Caco-2 (cell line): ENCODE measurements at regions not wholly inside any gene's neighbourhood (a gene's known extent, or its start where the extent isn't known, plus 50 kb on each side); places are given as distances from the start of the nearest gene placed in this dataset.

ENCODE experiments used
- BruUV-seq: library from RNA; stranded (reverse); fragments of 400-500 nt; replicated peaks from 2 replicates; lab custom pipeline; 2021; lab: Mats Ljungman, UMichigan
- CTCF ChIA-PET: fragments of 300-600 bp; sonication (Branson Sonifier 250); formaldehyde crosslinking; loops from one replicate; lab custom pipeline; 2022; ENCODE audit warnings: antibody characterized with exemption; lab: Charles Lee
- POLR2A ChIA-PET: fragments of 300-600 bp; sonication (Branson Sonifier 250); formaldehyde crosslinking; loops from one replicate; lab custom pipeline; 2022; ENCODE audit warnings: antibody characterized with exemption; lab: Charles Lee
- DNase-seq, 2 experiments: peaks; one replicate each; pipeline versions ENCODE4 v3.0.0 to v3.0.0-alpha.2; 2020 to 2022
- H3K27me3 ChIP-seq: replicated peaks from 2 replicates; pipeline ENCODE4 v1.6.0; 2011; ENCODE audit warnings: low read length; ENCODE audit not compliant: control insufficient read depth, insufficient read depth
- H3K36me3 ChIP-seq: 2 replicates; pipeline ENCODE4 v1.5.1; 2011; ENCODE audit warnings: low read length; ENCODE audit not compliant: control insufficient read depth, insufficient read depth
- H3K4me1 ChIP-seq: fragments of 250-450 bp; sonication (Bioruptor Pico); 2 replicates; pipeline ENCODE4 v1.5.1; 2020; ENCODE audit warnings: mild to moderate bottlenecking
- H3K4me3 ChIP-seq: 2 replicates; pipeline ENCODE4 v1.5.1; 2011; ENCODE audit warnings: low read depth, mild to moderate bottlenecking, control low read depth, low read length
- H3K9me3 ChIP-seq: fragments of 250-450 bp; sonication (Bioruptor Pico); 2 replicates; pipeline ENCODE4 v1.5.1; 2020; ENCODE audit warnings: mild to moderate bottlenecking, moderate library complexity
- H3K27ac Mint-ChIP-seq: one replicate; pipeline ENCODE4 v1.8.0; 2022; ENCODE audit warnings: mixed read lengths; ENCODE audit not compliant: unreplicated experiment
- H3K27me3 Mint-ChIP-seq: one replicate; pipeline ENCODE4 v1.8.0; 2022; ENCODE audit warnings: mixed read lengths; ENCODE audit not compliant: insufficient read depth, unreplicated experiment
- H3K36me3 Mint-ChIP-seq: one replicate; pipeline ENCODE4 v1.8.0; 2022; ENCODE audit warnings: mild to moderate bottlenecking, mixed read lengths; ENCODE audit not compliant: insufficient read depth, unreplicated experiment
- H3K4me1 Mint-ChIP-seq: one replicate; pipeline ENCODE4 v1.8.0; 2022; ENCODE audit warnings: low read depth, mixed read lengths; ENCODE audit not compliant: unreplicated experiment
- H3K4me3 Mint-ChIP-seq: one replicate; pipeline ENCODE4 v1.8.0; 2022; ENCODE audit warnings: mild to moderate bottlenecking, moderate library complexity, mixed read lengths; ENCODE audit not compliant: unreplicated experiment
- H3K9me3 Mint-ChIP-seq: one replicate; pipeline ENCODE4 v1.8.0; 2022; ENCODE audit warnings: mixed read lengths; ENCODE audit not compliant: unreplicated experiment
- CTCF ChIP-seq, 2 experiments: fragments of 200-600 bp in 1 of 2; IDR thresholded peaks; 1 replicate in 1 of 2; 2 replicates in 1 of 2; pipeline versions ENCODE4 v1.5.1 to v1.8.0; 2011 to 2022; ENCODE audit warnings: antibody characterized with exemption in 1 of 2, control low read depth in 1 of 2, inconsistent platforms in 1 of 2, low read depth in 1 of 2, low read length in 1 of 2, mild to moderate bottlenecking in 1 of 2, moderate library complexity in 1 of 2; ENCODE audit not compliant: insufficient read depth in 1 of 2, severe bottlenecking in 1 of 2, unreplicated experiment in 1 of 2
- intact Hi-C: fragments of 100-400 bp; cut with micrococcal nuclease; formaldehyde crosslinking; loops from one replicate; pipeline ENCODE4 v1.10.0; 2022; ENCODE audit not compliant: unreplicated experiment

DNA sequence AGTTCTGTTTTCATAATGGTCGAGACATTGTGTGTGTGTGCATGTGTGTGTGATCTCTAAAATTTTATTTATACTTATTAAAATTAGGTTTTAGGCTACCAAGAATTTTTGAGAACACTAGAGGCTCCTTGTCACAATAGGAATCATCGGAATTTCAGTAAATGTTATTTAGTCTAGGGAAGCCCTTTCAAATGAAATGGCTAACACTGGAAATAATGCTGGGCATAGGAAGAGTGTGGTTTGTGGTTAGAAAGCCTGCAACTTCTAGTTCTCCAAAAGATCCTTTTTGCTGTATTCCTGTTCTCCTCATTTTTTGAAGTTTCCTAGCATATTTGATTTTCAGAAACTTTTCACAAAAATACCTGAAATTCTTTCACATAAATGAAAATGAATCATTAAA, 92.5 kb upstream of the MBNL1 start:
- TF ChIP-seq CTCF (IDR thresholded peaks at IDR 0.05; ENCODE audit: insufficient read depth in 1 of 2, low read depth in 1 of 2, low read length in 1 of 2, severe bottlenecking in 1 of 2, unreplicated experiment in 1 of 2): no peak
- no peaks in the 10 kb centered on the region for H3K36me3 Mint-ChIP-seq
- no peaks in the 10 kb centered on the region for H3K4me1 Mint-ChIP-seq
- DNase-seq: no peak
- H3K27ac Mint-ChIP-seq: no peak overlapping the region
- intact Hi-C loops: no loop called here
- POLR2A ChIA-PET: no interaction called here
- no peaks in the 10 kb centered on the region for H3K27me3 Mint-ChIP-seq
- H3K9me3 Mint-ChIP-seq: no peaks in the 10 kb centered on the region
- no peak overlapping the region for H3K4me3 Mint-ChIP-seq
- Histone ChIP-seq H3K36me3 (no peaks in the 10 kb centered on the region), H3K4me1 (no peaks in the 10 kb centered on the region), H3K4me3 (no peak overlapping the region), H3K27me3 (no peaks in the 10 kb centered on the region), H3K9me3 (no peaks in the 10 kb centered on the region)
- CTCF ChIA-PET: no interaction called here
- BruUV-seq: no TSS peak

DNA sequence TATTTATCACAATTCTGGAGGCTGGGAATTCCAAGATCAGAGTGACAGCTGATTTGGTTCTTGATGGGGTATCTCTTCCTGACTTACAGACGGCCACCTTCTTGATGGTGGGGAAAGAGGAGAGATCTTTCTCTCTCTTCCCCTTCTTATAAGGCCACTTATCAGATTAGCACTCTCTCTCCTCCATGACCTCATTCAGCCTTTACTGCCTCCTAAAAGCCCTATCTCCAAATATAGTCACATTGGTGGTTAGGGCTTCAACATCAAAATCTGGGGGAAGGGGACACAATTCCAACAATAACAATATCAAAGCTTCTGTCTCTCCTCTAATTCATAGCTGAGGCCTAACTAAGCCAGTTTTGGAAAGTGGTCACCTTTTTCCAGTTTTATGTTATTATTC, 91.7 kb upstream of the MBNL1 start:
- ChIA-PET CTCF (no interaction called here), POLR2A (no interaction called here)
- H3K36me3 Mint-ChIP-seq: no peaks in the 10 kb centered on the region
- intact Hi-C loops: no loop called here
- TF ChIP-seq CTCF (IDR thresholded peaks at IDR 0.05; ENCODE audit: insufficient read depth in 1 of 2, low read depth in 1 of 2, low read length in 1 of 2, severe bottlenecking in 1 of 2, unreplicated experiment in 1 of 2): no peak
- Histone ChIP-seq H3K4me3 (no peak overlapping the region), H3K36me3 (no peaks in the 10 kb centered on the region), H3K27me3 (no peaks in the 10 kb centered on the region), H3K9me3 (no peaks in the 10 kb centered on the region), H3K4me1 (no peaks in the 10 kb centered on the region)
- H3K27ac Mint-ChIP-seq: no peak overlapping the region
- DNase-seq: no peak
- H3K4me3 Mint-ChIP-seq: no peak overlapping the region
- H3K27me3 Mint-ChIP-seq: no peaks in the 10 kb centered on the region
- no peaks in the 10 kb centered on the region for H3K9me3 Mint-ChIP-seq
- BruUV-seq: no TSS peak
- H3K4me1 Mint-ChIP-seq: no peaks in the 10 kb centered on the region

GRCh38 chr3:152177757-152178156, 91.0 kb upstream of the MBNL1 start:
- Histone ChIP-seq H3K4me1 (no peaks in the 10 kb centered on the region), H3K36me3 (no peaks in the 10 kb centered on the region), H3K9me3 (no peaks in the 10 kb centered on the region), H3K27me3 (no peaks in the 10 kb centered on the region), H3K4me3 (no peak overlapping the region)
- intact Hi-C loops: no loop called here
- ChIA-PET CTCF (no interaction called here), POLR2A (no interaction called here)
- Mint-ChIP-seq H3K9me3 (no peaks in the 10 kb centered on the region), H3K4me1 (no peaks in the 10 kb centered on the region), H3K27me3 (no peaks in the 10 kb centered on the region), H3K27ac (no peak overlapping the region), H3K4me3 (no peak overlapping the region), H3K36me3 (no peaks in the 10 kb centered on the region)
- DNase-seq: no peak
- no TSS peak for BruUV-seq
- TF ChIP-seq CTCF (IDR thresholded peaks at IDR 0.05; ENCODE audit: insufficient read depth in 1 of 2, low read depth in 1 of 2, low read length in 1 of 2, severe bottlenecking in 1 of 2, unreplicated experiment in 1 of 2): no peak
